Sigmoid colon (tissue), 4 donors: ENCODE measurements at regions not wholly inside any gene's neighbourhood (a gene's known extent, or its start where the extent isn't known, plus 50 kb on each side); places are given as distances from the start of the nearest gene placed in this dataset.

Experiments
- CTCF ChIP-seq, 4 experiments: fragments of 450-650 bp in 3 of 4; fragments of 200-600 bp in 1 of 4; IDR thresholded peaks; one replicate each; pipeline ENCODE4 v1.5.1; 2016 to 2019; ENCODE audit warnings: antibody characterized with exemption in 4 of 4, mild to moderate bottlenecking in 3 of 4, moderate library complexity in 2 of 4
- POLR2AphosphoS5 ChIP-seq, 4 donors: sonication (generic); formaldehyde crosslinking; IDR thresholded peaks; one replicate each; pipeline ENCODE4 v1.6.1; 2017; ENCODE audit warnings: antibody characterized with exemption in 4 of 4

GRCh38 chr7:17552952-17553351 lies 254.5 kb downstream of the AHR start:
- TF ChIP-seq CTCF (IDR thresholded peaks at IDR 0.05) = no peak
- TF ChIP-seq POLR2AphosphoS5 (IDR thresholded peaks at IDR 0.05) = no peak
